ENCODE measurements at regions not wholly inside any gene's neighbourhood (a gene's known extent, or its start where the extent isn't known, plus 50 kb on each side); places are given as distances from the start of the nearest gene placed in this dataset.
"Not testable (repeated sequence)": the region's sequence is repeated elsewhere in the genome, so short reads cannot be mapped to it uniquely, and the experiment has no call there.

DNA sequence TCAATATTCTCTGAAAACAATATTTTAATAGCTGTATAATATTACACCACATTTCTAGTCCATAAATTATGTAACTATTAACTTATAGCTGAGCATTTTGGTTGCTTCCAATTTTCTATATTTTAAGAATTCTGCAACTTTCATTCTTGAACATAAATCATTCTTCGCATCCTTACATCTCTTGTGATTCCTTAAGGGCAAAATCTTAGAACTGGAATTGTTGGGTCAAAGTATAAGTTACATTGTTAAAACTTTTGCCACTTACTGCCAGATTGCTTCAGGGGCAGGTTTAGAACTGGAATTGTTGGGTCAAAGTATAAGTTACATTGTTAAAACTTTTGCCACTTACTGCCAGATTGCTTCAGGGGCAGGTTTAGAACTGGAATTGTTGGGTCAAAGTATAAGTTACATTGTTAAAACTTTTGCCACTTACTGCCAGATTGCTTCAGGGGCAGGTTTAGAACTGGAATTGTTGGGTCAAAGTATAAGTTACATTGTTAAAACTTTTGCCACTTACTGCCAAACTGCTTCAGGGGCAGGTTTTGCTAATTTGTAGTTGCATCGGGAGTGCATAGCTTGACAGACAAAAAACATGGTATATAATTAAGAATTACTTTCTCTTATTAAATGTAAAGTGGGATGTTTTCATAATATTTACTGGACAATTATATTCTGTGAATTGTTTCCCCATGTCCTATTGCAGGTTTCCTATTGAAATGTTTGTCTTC is 179.9 kb upstream of the OR13F1 start:
- DNase-seq; H3K4me3 Mint-ChIP-seq; H3K4me1 Mint-ChIP-seq; POLR2A ChIA-PET; H3K36me3 Mint-ChIP-seq; H3K9me3 Mint-ChIP-seq; H3K27ac Mint-ChIP-seq; ATAC-seq (ENCODE audit: low read depth); H3K27me3 Mint-ChIP-seq: not testable (repeated sequence)

- no peak for DNase-seq
- POLR2A ChIA-PET: no interaction called here
- peaks cover 1% of the 10 kb centered on the region for H3K9me3 Mint-ChIP-seq
- no peak overlapping the region for H3K27ac Mint-ChIP-seq
- no peak for ATAC-seq (ENCODE audit: low read depth)
- no peaks in the 10 kb centered on the region for H3K4me1 Mint-ChIP-seq
- no peak overlapping the region for H3K4me3 Mint-ChIP-seq
- no peaks in the 10 kb centered on the region for H3K36me3 Mint-ChIP-seq
- no peaks in the 10 kb centered on the region for H3K27me3 Mint-ChIP-seq
These were observed 177.2 kb upstream of the OR13F1 start for GRCh38 chr9:104326912-104327311.

- peaks cover 1% of the 10 kb centered on the region for H3K9me3 Mint-ChIP-seq
- H3K36me3 Mint-ChIP-seq: no peaks in the 10 kb centered on the region
- no peaks in the 10 kb centered on the region for H3K4me1 Mint-ChIP-seq
- DNase-seq (no peak), ATAC-seq (ENCODE audit: low read depth) (no peak)
- POLR2A ChIA-PET: no interaction called here
- no peak overlapping the region for H3K27ac Mint-ChIP-seq
- H3K27me3 Mint-ChIP-seq: no peaks in the 10 kb centered on the region
- H3K4me3 Mint-ChIP-seq: no peak overlapping the region
These were observed 174.8 kb upstream of the OR13F1 start for GRCh38 chr9:104329245-104329644.

DNA sequence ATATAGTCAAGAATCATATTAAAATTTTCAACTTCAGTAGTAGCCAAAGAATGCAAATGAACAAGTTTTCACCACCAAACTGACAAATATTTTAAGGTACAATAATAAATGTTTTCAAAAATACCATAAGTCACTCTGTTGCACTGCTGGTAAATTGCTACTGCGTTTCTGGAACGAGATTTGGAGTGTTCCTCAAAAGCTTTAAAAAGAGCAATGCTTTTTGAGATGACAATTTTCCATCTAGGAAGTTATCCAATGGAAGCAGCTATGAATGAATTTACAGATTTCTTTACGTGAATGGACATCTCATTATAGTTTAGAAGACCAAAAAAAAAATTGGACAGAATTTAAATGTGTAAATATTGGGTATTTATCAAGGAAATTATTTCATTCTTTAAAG is 173.2 kb upstream of the OR13F1 start:
- H3K4me1 Mint-ChIP-seq: no peaks in the 10 kb centered on the region
- POLR2A ChIA-PET: no interaction called here
- no peak for ATAC-seq (ENCODE audit: low read depth)
- H3K27me3 Mint-ChIP-seq: no peaks in the 10 kb centered on the region
- no peak overlapping the region for H3K27ac Mint-ChIP-seq
- H3K9me3 Mint-ChIP-seq: peaks cover 3% of the 10 kb centered on the region
- no peaks in the 10 kb centered on the region for H3K36me3 Mint-ChIP-seq
- DNase-seq: no peak
- no peak overlapping the region for H3K4me3 Mint-ChIP-seq

- POLR2A ChIA-PET: no interaction called here
- Mint-ChIP-seq H3K27ac (no peak overlapping the region), H3K4me1 (no peaks in the 10 kb centered on the region), H3K9me3 (peaks cover 3% of the 10 kb centered on the region), H3K36me3 (no peaks in the 10 kb centered on the region), H3K4me3 (no peak overlapping the region), H3K27me3 (no peaks in the 10 kb centered on the region)
- DNase-seq (no peak), ATAC-seq (ENCODE audit: low read depth) (no peak)
These were observed 169.5 kb upstream of the OR13F1 start for GRCh38 chr9:104334549-104334948.

DNA sequence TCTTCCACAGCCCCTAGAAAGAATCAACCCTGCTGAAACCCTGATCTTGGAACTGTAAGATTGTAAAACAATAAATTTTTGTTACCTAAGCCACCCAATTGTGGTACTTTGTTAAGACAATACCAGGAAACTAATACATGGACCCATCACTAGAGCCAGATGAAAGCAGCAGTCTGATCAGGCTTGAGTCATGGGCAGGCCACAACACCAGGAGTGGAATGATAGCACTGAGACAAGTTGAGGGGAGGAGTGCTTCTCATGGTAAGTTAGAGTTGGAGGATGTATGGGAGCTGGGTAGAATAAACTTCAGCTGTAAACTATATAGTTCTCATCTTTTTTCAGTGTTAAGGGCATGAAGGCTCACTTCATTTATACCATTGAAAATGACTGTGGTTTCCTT is 164.4 kb upstream of the OR13F1 start:
- POLR2A ChIA-PET: no interaction called here
- no peak overlapping the region for H3K27ac Mint-ChIP-seq
- no peak overlapping the region for H3K4me3 Mint-ChIP-seq
- DNase-seq: no peak
- H3K36me3 Mint-ChIP-seq: no peaks in the 10 kb centered on the region
- H3K27me3 Mint-ChIP-seq: no peaks in the 10 kb centered on the region
- peaks cover 2% of the 10 kb centered on the region for H3K9me3 Mint-ChIP-seq
- no peak for ATAC-seq (ENCODE audit: low read depth)
- no peaks in the 10 kb centered on the region for H3K4me1 Mint-ChIP-seq

- ATAC-seq (ENCODE audit: low read depth): no peak
These were observed 161.5 kb upstream of the OR13F1 start for GRCh38 chr9:104342552-104342951.

GRCh38 chr9:104345061-104345460 is 159.0 kb upstream of the OR13F1 start:
- H3K4me1 Mint-ChIP-seq: no peaks in the 10 kb centered on the region
- POLR2A ChIA-PET: no interaction called here
- no peak for ATAC-seq (ENCODE audit: low read depth)
- no peaks in the 10 kb centered on the region for H3K9me3 Mint-ChIP-seq
- H3K27ac Mint-ChIP-seq: no peak overlapping the region
- no peak overlapping the region for H3K4me3 Mint-ChIP-seq
- DNase-seq: no peak
- H3K36me3 Mint-ChIP-seq: no peaks in the 10 kb centered on the region
- H3K27me3 Mint-ChIP-seq: no peaks in the 10 kb centered on the region

More at GRCh38 chr9:104342552-104342951, 161.5 kb upstream of the OR13F1 start:
- Mint-ChIP-seq H3K27ac (no peak overlapping the region), H3K36me3 (no peaks in the 10 kb centered on the region), H3K4me3 (no peak overlapping the region), H3K4me1 (no peaks in the 10 kb centered on the region), H3K9me3 (no peaks in the 10 kb centered on the region), H3K27me3 (no peaks in the 10 kb centered on the region)
- DNase-seq: no peak
- POLR2A ChIA-PET: no interaction called here

- DNase-seq: no peak
- POLR2A ChIA-PET: no interaction called here
These were observed 153.5 kb upstream of the OR13F1 start for GRCh38 chr9:104350541-104350940.

GRCh38 chr9:104351726-104352125 is 152.3 kb upstream of the OR13F1 start:
- no peak for ATAC-seq (ENCODE audit: low read depth)
- H3K9me3 Mint-ChIP-seq: no peaks in the 10 kb centered on the region
- H3K27me3 Mint-ChIP-seq: no peaks in the 10 kb centered on the region
- H3K4me1 Mint-ChIP-seq: no peaks in the 10 kb centered on the region
- H3K4me3 Mint-ChIP-seq: no peak overlapping the region
- POLR2A ChIA-PET: no interaction called here
- no peak for DNase-seq
- no peak overlapping the region for H3K27ac Mint-ChIP-seq
- no peaks in the 10 kb centered on the region for H3K36me3 Mint-ChIP-seq

More at GRCh38 chr9:104350541-104350940, 153.5 kb upstream of the OR13F1 start:
- Mint-ChIP-seq H3K9me3 (no peaks in the 10 kb centered on the region), H3K4me3 (no peak overlapping the region), H3K27ac (no peak overlapping the region), H3K27me3 (no peaks in the 10 kb centered on the region), H3K4me1 (no peaks in the 10 kb centered on the region), H3K36me3 (no peaks in the 10 kb centered on the region)
- ATAC-seq (ENCODE audit: low read depth): no peak

GRCh38 chr9:104361207-104361606 is 142.9 kb upstream of the OR13F1 start:
- POLR2A ChIA-PET: no interaction called here
- H3K27ac Mint-ChIP-seq: no peak overlapping the region
- H3K36me3 Mint-ChIP-seq: no peaks in the 10 kb centered on the region
- no peak for ATAC-seq (ENCODE audit: low read depth)
- H3K9me3 Mint-ChIP-seq: peaks cover 3% of the 10 kb centered on the region
- no peak for DNase-seq
- H3K4me1 Mint-ChIP-seq: no peaks in the 10 kb centered on the region
- no peak overlapping the region for H3K4me3 Mint-ChIP-seq
- no peaks in the 10 kb centered on the region for H3K27me3 Mint-ChIP-seq

DNA sequence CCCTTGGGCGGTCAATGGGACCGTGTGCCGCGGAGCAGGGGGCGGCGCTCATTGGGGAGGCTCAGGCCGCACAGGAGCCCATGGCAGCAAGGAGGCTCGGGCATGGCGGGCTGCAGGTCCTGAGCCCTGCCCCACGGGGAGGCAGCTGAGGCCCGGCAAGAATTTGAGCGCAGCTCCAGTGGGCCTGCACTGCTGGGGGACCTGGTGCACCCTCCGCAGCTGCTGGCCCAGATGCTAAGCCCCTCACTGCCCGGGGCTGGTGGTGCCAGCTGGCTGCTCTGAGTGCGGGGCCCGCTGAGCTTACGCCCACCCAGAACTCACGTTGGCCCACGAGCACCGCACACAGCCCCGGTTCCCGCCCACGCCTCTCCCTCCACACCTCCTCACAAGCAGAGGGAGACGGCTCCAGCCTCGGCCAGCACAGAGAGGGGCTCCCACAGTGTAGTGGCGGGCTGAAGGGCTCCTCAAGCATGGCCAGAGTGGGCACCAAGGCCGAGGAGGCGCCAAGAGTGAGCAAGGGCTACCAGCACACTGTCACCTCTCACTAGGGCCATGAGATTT is 141.1 kb upstream of the OR13F1 start:
- Mint-ChIP-seq H3K9me3 (peaks cover 3% of the 10 kb centered on the region), H3K36me3 (no peaks in the 10 kb centered on the region), H3K4me1 (no peaks in the 10 kb centered on the region), H3K4me3 (no peak overlapping the region), H3K27ac (no peak overlapping the region), H3K27me3 (no peaks in the 10 kb centered on the region)
- POLR2A ChIA-PET: no interaction called here
- DNase-seq (no peak), ATAC-seq (ENCODE audit: low read depth) (no peak)

GRCh38 chr9:104367507-104367906 is 136.6 kb upstream of the OR13F1 start:
- H3K4me3 Mint-ChIP-seq: no peak overlapping the region
- H3K27ac Mint-ChIP-seq: no peak overlapping the region
- H3K36me3 Mint-ChIP-seq: no peaks in the 10 kb centered on the region
- no peak for DNase-seq
- H3K9me3 Mint-ChIP-seq: no peaks in the 10 kb centered on the region
- no peaks in the 10 kb centered on the region for H3K4me1 Mint-ChIP-seq
- ATAC-seq (ENCODE audit: low read depth): no peak
- POLR2A ChIA-PET: no interaction called here
- peaks cover 2% of the 10 kb centered on the region for H3K27me3 Mint-ChIP-seq

- H3K27me3 Mint-ChIP-seq; DNase-seq; POLR2A ChIA-PET; H3K27ac Mint-ChIP-seq; H3K4me3 Mint-ChIP-seq; H3K9me3 Mint-ChIP-seq; H3K36me3 Mint-ChIP-seq; H3K4me1 Mint-ChIP-seq; ATAC-seq (ENCODE audit: low read depth): not testable (repeated sequence)
These were observed 135.7 kb upstream of the OR13F1 start for GRCh38 chr9:104368318-104368717.
